ENCODE measurements at regions not wholly inside any gene's neighbourhood (a gene's known extent, or its start where the extent isn't known, plus 50 kb on each side); places are given as distances from the start of the nearest gene placed in this dataset.

DNA sequence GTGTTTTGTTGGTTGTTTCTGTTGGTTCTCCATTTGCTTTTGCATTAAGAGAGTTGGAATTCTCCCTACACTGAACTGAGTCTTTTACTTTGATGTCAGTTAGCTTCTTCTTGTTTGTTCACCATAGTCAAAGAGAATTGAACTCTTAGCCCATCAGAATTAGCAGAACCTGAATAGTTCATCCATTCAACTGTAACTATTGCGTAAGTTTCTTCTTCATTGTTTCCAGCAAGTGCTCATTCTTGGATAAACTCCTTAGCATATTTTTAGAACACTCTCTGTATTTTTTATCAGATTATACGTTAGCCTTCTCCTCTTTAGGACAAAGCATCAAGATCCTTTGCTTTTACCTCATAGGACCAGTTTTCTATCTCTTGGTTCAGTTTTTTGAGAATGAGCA lies 128.4 kb upstream of the RAB11FIP2 start:
- no peak for DNase-seq (ENCODE audit: low read depth)

DNA sequence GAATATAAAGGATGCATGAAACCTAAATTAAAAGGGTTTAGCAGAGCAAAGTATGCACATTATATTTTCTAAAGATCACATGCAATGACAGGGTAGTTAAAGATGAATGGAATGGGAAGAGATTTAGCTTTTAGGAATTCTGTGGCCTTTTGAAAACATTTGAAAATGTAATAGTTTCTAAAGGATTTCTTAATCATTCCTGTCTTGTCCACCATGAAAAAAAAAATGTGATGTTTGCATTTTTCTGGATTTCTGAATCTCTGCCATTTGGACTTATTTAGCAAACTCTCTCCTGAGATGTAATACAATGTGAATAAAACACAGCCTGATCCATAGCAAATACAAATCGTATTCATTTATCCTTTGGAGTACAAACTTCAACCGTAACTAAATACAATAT lies 126.6 kb upstream of the RAB11FIP2 start:
- no peak for DNase-seq (ENCODE audit: low read depth)

DNA sequence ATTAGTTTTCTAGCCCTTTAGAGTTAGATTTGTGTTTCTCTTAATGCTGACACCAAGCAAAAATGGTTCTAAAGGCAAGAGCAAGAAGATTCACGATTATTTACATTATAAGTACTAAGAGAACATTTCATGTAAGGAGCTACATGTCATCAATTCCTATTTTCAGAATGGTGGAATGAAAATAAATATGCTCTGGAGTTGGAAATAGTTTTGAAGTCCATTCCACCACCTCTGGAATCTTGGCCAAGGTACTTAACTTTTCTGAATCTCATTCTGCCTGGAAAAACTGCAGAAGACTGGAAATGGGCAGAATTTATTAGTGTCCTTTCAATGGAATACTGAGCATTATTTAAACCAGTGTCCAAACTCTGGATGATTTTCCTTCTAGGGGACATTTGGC lies 125.1 kb upstream of the RAB11FIP2 start:
- DNase-seq (ENCODE audit: low read depth): no peak

DNA sequence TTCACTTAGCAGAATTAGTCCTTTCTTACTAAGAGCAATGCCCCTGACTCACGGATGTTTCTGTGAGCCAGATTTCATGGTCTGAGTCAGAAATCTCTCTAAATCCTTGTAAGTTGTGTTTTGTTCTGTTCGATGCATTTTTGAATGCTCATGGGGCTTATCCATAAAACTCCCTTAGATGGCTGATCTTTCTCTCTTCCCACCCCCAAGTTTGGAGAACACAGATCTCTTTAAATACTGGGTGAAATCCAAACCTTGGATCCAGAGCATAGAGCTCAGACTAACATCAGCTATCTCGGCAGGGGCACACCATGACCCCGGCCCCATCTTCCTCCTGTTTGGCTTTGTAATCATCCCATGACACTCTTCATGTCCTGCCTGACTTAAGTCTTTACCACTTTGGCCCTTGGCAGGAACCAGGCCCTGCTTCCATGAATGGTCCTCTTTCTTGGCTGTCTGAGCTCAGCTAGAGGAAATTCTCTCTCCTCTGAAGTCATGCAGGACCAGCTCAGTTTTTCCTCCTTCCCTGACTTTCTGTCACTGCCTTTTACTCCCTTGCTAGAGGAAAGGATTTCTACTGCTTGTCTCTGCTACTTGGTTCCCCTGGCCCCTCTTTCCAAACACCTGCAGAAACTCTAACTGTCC lies 120.4 kb upstream of the RAB11FIP2 start:
- no peak for DNase-seq (ENCODE audit: low read depth)

DNA sequence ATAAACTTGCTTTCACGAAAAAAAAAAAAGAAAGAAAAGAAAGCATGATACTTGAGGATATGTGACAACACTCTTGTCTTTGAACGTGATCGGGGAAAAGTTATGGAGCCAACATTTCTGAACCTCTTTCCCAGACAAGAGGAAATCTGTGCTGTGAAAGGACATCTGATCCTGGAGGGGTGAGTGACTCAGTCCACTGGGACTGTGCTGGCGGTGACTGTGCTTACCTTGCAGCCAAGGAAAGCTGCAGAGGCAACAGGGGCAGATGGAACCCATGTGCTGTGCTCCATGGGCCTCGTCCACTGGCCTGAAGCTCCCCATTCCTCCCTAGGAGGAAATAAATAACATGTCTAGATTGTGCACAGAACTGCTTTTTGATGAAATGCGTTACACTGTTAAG lies 116.5 kb upstream of the RAB11FIP2 start:
- DNase-seq (ENCODE audit: low read depth): no peak

DNA sequence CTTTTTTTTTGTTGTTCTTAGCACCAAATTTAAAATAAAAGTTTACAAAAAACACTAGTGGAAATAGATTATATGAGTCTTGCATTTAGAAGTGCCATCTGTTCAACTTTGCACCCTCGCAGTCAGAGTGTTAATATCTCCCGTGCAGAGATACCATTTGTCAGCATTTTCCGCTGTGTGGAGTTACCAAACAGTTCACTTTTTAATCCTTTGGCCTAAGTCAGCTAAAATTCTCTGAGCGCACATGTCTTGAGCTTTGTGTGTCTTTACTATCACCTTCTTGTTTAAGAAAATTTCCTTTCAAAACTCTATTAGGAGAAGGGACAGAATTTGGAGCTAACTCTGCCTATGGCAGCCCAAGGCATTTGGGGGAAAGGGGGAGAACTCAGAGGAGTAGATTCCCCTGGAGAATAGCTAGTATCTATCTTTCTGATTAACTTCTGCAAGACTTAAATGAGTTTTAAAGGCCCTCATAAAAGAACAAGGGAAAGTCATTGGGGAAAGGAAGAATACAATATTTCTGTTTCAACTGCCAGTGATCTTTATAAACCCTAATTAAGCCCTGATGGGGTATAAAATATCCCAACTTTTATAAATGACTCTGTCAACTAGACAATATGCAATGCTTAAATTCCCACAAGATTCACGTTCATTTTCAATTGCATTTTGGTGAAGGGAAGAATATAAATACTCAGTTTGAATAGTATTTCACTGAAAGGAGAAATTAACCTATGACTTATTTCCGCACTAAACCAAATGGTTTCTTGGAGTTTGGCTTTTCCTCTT lies 114.9 kb upstream of the RAB11FIP2 start:
- no peak for DNase-seq (ENCODE audit: low read depth)

DNA sequence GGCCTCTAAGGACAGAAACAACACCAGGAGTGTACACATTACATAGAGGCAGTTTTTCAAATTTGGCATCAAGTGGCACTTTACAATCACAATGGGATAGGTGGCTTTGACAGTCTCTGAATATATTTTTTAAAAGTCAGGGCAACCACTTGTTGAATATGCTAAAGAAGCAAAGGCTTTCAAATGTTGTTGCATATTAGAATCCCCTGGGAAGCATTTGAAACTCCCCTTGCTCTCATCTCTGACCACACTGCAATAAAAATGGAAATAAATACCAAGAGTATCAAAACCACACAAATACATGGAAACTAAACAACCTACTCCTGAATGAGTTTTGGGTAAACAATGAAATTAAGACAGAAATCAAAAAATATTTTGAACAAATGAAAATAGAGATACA lies 106.5 kb upstream of the RAB11FIP2 start:
- no peak for DNase-seq (ENCODE audit: low read depth)

DNA sequence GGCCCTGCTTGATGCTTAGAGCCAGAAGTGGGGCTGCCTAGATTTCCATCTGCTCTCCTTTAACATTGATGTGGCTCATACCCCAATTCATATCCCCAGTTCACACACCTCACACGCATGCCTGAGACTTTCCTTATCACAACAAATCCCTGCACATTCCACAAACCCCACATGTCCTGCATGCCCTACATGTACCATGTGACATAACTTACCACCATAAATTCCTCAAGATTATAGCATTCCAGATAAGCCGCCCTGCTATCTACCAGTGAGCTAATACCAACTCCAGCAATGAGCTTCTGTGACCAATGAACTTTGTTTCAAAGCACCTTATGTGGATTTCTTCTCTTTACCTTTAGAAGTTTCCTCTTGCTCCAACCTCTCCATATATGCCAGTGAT lies 104.7 kb upstream of the RAB11FIP2 start:
- DNase-seq (ENCODE audit: low read depth): no peak

DNA sequence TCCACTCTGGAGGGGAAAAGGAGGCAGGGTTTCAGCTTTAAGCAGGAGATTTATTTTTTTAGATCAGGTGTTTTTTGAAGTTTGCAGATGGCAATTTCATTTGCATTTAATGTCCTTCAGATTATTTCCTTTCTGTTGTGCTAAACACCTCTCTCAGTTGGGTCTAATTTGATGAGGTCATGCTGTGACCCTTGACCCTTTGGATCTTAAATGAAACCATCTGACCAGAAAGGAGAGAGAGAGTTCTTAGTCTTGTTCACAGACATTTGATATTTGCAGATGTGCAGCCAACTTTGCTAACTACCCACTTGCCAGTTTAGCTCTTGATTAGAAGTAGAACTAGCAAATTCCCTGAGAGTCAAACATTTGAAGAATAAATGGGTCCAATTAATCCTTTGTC lies 101.5 kb upstream of the RAB11FIP2 start:
- DNase-seq (ENCODE audit: low read depth): no peak

DNA sequence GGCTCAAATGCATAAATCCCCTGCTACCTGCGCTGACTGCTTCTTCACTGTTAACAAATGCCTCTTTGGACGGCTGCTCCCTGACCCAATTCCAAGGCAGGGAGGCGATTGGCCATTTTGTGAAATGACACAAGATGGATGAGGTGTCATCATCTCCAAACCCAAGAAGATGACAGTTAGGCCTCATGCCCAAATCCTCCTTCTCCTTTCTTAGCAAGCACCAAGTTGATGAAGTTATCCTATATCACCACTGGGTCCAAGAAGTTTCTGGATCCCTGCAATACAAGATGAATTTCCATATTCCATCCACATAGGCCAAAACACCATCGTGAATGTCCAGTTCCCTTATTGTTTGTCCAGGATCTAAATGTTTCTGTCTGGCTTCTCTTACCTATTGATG lies 98.5 kb upstream of the RAB11FIP2 start:
- DNase-seq (ENCODE audit: low read depth): no peak

DNA sequence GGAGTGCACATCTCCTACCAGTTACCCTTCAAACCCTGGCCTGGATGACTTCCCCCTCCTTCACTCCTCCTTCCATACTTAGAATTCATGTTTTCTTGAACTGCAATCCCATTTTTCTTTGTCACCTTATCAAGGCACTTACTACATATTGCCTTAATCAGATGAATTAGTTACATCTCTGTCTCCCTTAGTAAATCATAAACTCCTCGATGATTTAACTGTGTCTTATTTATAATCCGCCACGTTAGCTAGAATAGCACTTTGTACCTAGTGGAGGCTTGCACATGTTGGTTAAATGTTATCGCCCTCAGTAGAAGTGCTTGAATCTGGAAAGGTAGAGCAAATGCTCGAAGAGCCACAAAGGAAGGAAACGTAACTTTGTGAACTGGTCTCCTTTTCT lies 94.7 kb upstream of the RAB11FIP2 start:
- DNase-seq (ENCODE audit: low read depth): no peak

DNA sequence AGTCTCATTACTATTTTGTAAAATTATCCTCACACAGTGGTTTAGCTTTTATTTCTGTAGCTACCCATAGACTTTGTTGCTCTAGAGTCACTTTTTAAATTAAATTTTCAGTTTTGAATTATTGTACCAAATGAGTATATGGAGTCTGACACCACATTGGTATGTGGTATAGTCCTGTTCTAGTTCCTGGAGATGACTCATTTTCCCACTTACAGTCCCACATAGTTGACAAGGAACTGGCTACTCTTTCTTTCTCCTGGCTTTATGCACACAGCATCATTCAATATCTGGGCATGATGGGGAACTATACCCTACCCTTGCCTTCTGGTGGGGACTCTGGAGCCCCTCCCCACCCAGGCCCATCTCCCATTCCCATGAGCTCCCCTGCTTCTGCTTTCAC lies 92.6 kb upstream of the RAB11FIP2 start:
- DNase-seq (ENCODE audit: low read depth): no peak

DNA sequence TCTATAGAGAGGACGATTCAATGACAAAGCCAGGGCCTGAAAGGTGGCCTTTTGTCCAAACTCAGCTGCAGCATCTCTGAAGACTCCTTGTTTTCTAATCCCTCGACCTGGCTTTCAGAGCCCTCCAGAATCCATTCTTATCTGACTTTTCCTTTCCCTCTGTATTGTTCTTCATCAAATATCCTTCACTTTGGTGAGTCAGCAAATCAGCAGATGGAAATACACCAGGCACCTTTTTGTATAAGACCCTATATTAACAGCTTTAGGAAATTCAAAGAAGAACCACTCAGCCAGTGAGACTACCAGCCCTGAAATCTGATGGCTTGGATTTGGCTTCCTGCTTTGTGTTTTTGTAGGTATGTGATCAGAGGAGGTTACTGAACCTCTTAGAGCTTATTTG lies 81.9 kb upstream of the RAB11FIP2 start:
- DNase-seq (ENCODE audit: low read depth): no peak

DNA sequence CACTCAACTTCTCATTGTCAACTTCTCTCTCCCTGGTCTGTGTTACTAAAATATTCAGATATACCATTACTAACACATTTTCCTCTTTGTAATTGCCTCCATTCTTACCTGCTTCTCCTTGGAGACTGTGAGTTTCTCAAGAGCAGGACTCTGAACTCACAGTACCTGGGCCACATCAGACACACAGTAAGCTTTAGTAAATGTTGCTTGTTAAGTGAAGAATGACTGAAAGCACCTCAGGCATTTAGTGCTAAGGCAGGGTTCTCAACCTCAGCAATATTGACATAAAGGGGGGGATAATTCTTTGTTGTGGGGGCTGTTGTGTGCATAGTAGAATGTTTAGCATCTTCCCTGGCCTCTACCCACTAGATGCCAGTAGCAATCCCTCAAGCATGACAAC lies 72.0 kb upstream of the RAB11FIP2 start:
- DNase-seq (ENCODE audit: low read depth): no peak

DNA sequence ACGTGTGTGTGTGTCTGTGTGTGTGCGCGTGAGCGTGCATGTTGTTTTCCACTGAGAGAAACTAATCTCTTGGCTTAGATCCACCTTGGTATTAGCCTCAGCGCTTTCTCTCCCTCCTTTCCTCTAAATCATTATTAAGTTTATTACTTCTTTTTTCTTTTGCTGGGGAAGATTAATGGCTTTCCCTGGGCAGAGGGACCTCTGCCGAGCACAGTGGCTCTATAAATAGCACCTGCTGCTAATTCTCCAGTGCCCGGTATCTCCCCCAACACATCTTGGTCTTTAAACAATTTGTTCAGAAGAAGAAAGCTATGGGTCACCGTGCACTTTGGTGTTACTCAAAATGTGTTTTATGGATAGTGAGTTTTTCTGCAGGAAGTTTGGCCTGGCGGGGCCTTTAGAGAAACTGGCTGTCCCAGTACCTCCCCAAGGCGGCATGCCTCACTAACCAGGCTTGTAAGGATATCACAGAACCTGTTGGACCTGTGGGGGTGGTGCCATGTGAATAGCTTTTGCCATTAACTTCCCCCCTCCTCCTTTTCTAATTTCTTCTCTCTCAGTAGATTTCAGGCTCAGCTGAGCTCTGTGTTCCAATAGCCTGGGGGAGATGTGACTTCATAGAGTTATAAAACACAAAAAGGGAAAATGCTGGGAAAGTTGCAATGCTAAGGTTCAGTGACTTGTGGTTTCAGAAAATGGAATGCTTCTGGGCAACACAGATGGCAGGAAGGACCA lies 70.1 kb upstream of the RAB11FIP2 start:
- DNase-seq (ENCODE audit: low read depth): no peak

DNA sequence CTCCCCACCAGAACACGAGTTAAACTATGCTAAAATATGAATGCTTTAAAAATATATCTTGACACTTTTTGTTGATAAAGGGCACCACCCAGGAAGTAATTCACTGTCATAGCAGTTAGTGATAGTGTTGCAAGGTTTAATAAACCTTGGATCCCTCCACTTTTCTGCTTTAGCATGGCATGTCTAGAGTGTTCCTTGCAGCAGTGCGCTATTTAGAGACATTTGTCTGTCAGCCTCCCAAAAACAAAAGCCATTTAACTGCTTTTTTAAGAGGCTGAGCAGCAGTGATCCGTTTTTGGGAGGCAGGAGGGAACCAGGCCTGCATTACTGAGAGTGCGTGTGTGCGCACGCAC lies 69.6 kb upstream of the RAB11FIP2 start:
- DNase-seq (ENCODE audit: low read depth): no peak

DNA sequence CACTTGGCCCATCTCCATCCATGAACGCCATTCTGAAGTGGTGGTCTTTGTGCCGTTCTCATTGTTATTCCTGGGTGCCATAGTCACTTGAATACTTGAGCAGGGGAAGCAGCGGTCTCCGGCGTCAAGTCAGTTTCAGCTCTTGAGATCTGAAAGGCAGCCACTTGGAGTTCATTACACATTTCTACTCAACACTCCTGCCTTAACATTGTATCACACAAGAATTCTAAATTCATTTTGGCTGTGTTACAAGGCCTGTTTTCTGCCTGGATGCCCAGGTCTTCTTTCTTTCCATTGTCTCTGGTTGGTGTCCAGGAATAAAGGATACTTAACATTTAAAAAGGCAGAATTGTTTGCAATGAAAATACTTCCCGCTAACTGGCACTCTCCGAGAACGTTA lies 69.0 kb upstream of the RAB11FIP2 start:
- no peak for DNase-seq (ENCODE audit: low read depth)

DNA sequence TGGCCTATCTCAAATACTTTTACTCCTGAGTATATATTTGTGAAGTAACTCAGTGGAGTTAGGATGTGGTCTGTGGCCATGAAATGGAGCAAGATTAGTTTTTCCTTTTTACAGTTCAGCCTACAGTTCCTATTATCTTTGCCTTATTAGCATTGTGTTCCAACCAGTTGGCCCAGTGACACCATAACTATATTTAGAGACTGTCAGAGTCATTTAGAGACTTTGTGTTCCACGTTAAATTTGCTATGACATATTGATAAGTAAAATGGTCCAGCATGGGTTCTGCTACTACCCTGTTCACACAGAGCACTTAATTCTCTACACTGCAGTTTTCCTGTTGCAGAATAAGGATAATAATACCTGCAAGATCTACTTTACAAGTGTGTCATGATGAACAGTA lies 68.3 kb upstream of the RAB11FIP2 start:
- DNase-seq (ENCODE audit: low read depth): no peak

DNA sequence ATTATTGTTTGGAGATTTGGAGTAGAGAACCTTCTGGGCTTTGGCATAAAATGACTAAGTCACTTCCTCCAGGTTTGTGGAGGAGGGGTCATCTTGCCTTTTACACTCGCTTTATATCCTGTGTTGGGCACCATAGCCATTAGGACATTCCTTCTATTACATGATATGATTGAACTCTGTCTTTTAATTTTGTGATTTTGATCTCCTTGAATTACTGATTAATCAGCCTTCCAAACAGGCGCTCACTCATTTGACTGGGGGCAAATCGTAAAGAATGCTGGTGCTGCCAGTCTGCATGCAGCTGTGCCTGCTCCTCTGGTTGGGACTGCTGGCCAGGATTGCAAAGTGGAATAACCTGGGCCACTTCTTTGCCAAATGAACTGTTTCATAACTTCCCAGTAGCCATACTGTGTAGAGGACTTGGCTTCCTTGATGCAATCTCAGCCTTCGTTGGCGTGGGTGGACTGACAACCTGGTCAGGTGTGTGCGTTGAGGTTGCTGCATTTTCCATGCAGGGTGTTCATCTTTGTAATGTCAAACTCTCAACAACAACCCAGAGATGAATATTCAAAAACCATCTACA lies 65.9 kb upstream of the RAB11FIP2 start:
- DNase-seq (ENCODE audit: low read depth): no peak

DNA sequence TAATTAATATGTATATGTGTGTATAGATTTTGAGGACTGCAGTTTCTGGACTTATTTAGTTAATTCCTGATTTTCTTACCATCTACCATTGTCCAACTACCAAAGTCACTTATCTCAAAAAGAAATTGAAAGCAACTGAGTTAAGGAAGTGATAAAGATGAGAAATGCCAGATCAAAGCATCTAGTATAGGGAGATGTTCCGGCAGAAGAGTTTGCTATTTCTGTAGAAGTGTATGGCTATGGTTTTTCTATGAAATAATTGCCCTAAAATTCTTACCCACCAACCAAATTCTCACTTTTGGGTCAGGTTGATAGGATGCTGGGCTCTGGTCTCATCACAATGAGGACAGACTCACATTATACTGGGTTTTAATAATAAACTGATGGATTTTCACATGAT lies 64.0 kb upstream of the RAB11FIP2 start:
- no peak for DNase-seq (ENCODE audit: low read depth)

DNA sequence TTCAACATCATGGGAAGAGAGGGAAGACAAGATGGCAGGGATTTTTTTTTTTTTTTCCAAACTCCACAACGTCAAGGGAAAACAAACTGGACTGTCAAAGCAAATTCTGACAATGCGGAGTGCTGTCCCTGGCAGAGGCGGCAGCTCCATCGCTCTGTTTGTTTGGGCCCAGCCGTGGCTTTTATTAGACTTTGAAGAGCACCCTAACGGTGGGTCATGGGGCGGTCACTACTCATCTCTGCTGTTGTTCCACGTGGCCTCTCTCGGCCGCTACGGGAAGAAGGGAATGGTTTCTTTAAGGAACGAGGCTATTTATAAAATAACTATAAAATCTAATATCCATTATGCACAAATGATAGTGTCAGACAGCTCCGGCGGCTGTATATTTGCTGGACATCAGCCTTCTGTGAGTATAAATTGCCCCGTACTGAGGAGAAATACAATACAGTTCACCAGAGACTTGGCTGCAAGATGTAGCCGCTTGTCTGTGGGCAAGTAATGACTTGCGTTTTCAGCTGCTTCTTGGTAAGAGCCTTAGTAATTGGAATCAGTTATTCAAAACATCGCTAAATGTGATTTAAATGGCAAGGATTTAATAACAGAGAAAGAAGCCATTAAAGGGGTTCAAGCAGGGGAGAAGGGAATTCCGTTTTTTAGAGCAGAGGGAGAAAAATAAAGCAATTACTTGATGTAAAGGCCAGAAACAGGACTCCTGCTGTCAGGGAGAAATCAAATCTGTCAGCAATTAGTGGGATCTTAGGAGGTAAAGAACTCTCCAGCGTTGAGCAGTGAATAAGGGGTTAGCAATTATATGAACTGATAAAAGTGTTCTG lies 61.7 kb upstream of the RAB11FIP2 start:
- DNase-seq (ENCODE audit: low read depth): no peak

DNA sequence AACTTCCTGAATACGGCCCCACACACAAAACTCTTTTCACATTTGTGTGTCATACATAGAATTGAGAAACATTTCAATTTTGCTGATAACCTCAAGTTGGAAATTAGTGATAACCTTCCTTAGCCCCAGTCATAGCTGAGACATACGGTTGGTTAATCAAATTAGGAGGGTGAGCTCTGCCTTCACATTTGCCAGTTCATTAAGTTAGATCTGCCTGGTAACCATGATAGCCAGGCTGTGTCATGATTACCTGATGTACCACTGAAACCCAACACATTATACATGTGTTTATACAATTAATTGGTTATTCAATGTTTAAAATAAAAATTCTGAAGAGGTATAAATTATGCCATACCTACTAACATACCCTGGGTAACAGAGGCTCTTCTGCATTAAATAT lies 60.8 kb upstream of the RAB11FIP2 start:
- no peak for DNase-seq (ENCODE audit: low read depth)

Measured in stimulated activated CD8-positive, alpha-beta memory T cell treated with anti-CD3 and anti-CD28 coated beads, Interleukin-12 subunit alpha, Interleukin-12 subunit beta, amount 100 ng/mL, for 1 hour (primary cell).